SK-N-SH (cell line): ENCODE measurements at regions not wholly inside any gene's neighbourhood (a gene's known extent, or its start where the extent isn't known, plus 50 kb on each side); places are given as distances from the start of the nearest gene placed in this dataset.

Experiments used
- CTCF ChIA-PET: fragments of 300-600, 350-600 bp; formaldehyde crosslinking; extraction: SDS; loops from one replicate; lab custom pipeline; 2021; lab: Yijun Ruan, JAX
- POLR2A ChIA-PET: fragments of 350-600 bp; sonication (Branson Sonifier 250); formaldehyde crosslinking; extraction: SDS; loops from one replicate; lab custom pipeline; 2020; ENCODE audit warnings: antibody characterized with exemption, inconsistent platforms; lab: Yijun Ruan, JAX
- DNase-seq: peaks from one replicate; pipeline ENCODE4 v3.0.0; 2012
- H2AFZ ChIP-seq: fragments of 200-600 bp; sonication (generic); 2 replicates; pipeline ENCODE4 v1.8.1; 2016; ENCODE audit warnings: antibody characterized with exemption, mild to moderate bottlenecking, low read depth
- H3F3A ChIP-seq: fragments of 200-600 bp; sonication (generic); replicated peaks from 2 replicates; pipeline ENCODE3; 2016; ENCODE audit warnings: antibody characterized with exemption, mild to moderate bottlenecking; ENCODE audit not compliant: insufficient read depth
- H3K27ac ChIP-seq, 2 experiments: fragments of 200-500 bp in 1 of 2; fragments of 200-600 bp in 1 of 2; sonication (Bioruptor generic) in 1 of 2; sonication (generic), shearing (Covaris generic) in 1 of 2; 2 replicates each; pipeline versions ENCODE4 v1.5.1 to v1.6.1; 2014 to 2016; ENCODE audit warnings: low read depth in 2 of 2, inconsistent platforms in 1 of 2, low read length in 1 of 2, mild to moderate bottlenecking in 1 of 2, mixed read lengths in 1 of 2
- H3K27me3 ChIP-seq: fragments of 200-600 bp; sonication (generic), shearing (Covaris generic); 2 replicates; pipeline ENCODE4 v1.6.1; 2016; ENCODE audit warnings: mixed run types; ENCODE audit not compliant: insufficient read depth
- H3K36me3 ChIP-seq, 2 experiments: fragments of 200-500 bp in 1 of 2; fragments of 200-600 bp in 1 of 2; sonication (Bioruptor generic) in 1 of 2; sonication (generic) in 1 of 2; replicated peaks in 1 of 2; 2 replicates each; pipeline versions ENCODE3 to v1.5.1; 2014 to 2016; ENCODE audit warnings: low read length in 1 of 2, mild to moderate bottlenecking in 1 of 2; ENCODE audit not compliant: insufficient read depth in 2 of 2, control insufficient read depth in 1 of 2
- H3K4me1 ChIP-seq, 2 experiments: fragments of 200-500 bp in 1 of 2; fragments of 200-600 bp in 1 of 2; sonication (Bioruptor generic) in 1 of 2; sonication (generic), shearing (Covaris generic) in 1 of 2; 2 replicates each; pipeline versions ENCODE4 v1.5.1 to v1.6.1; 2014 to 2016; ENCODE audit warnings: low read depth in 1 of 2, low read length in 1 of 2, mixed run types in 1 of 2; ENCODE audit not compliant: insufficient read depth in 2 of 2, control insufficient read depth in 1 of 2
- H3K4me2 ChIP-seq: fragments of 200-600 bp; sonication (generic), shearing (Covaris generic); 2 replicates; pipeline ENCODE4 v1.6.1; 2017; ENCODE audit warnings: mixed run types
- H3K4me3 ChIP-seq, 2 experiments: fragments of 200-500 bp in 1 of 2; fragments of 200-600 bp in 1 of 2; sonication (Bioruptor generic) in 1 of 2; sonication (generic), shearing (Covaris generic) in 1 of 2; 2 replicates each; pipeline versions ENCODE4 v1.5.1 to v1.8.1; 2014 to 2016; ENCODE audit warnings: low read depth in 2 of 2, inconsistent platforms in 1 of 2, low read length in 1 of 2, mild to moderate bottlenecking in 1 of 2, mixed read lengths in 1 of 2, moderate library complexity in 1 of 2
- H3K79me2 ChIP-seq: fragments of 200-600 bp; sonication (generic); 2 replicates; pipeline ENCODE4 v1.8.1; 2017; ENCODE audit warnings: mild to moderate bottlenecking; ENCODE audit not compliant: insufficient read depth
- H3K9ac ChIP-seq: fragments of 200-600 bp; sonication (generic); 2 replicates; pipeline ENCODE4 v1.6.1; 2017; ENCODE audit warnings: mixed run types
- H3K9me2 ChIP-seq: fragments of 200-600 bp; sonication (generic); 2 replicates; pipeline ENCODE4 v1.6.1; 2017; ENCODE audit warnings: mixed run types
- H3K9me3 ChIP-seq: fragments of 200-600 bp; sonication (generic); 2 replicates; pipeline ENCODE4 v1.6.1; 2017; ENCODE audit warnings: mixed run types, mild to moderate bottlenecking, moderate library complexity
- H4K20me1 ChIP-seq: fragments of 200-600 bp; sonication (generic); 2 replicates; pipeline ENCODE4 v1.6.1; 2017; ENCODE audit warnings: mild to moderate bottlenecking, mixed run types; ENCODE audit not compliant: insufficient read depth
- EP300 ChIP-seq, 2 experiments: IDR thresholded peaks; 2 replicates each; pipeline versions ENCODE4 v1.4.0 to v1.6.1; 2012; ENCODE audit warnings: borderline replicate concordance in 1 of 2, low read depth in 1 of 2, low read length in 1 of 2
- EZH2phosphoT487 ChIP-seq: fragments of 200-600 bp; sonication (generic); IDR thresholded peaks from 2 replicates; pipeline ENCODE4 v1.6.1; 2017; ENCODE audit warnings: low read depth, mixed run types, mild to moderate bottlenecking, antibody characterized with exemption, moderate library complexity, borderline replicate concordance
- FOSL2 ChIP-seq: IDR thresholded peaks from 2 replicates; pipeline ENCODE4 v1.4.0; 2012; ENCODE audit warnings: low read depth, mild to moderate bottlenecking, moderate library complexity, borderline replicate concordance
- FOXJ3 ChIP-seq: sonication (generic); formaldehyde crosslinking; IDR thresholded peaks from 2 replicates; pipeline ENCODE4 v1.5.1; 2020; ENCODE audit warnings: mild to moderate bottlenecking, missing genetic modification reagents
- FOXM1 ChIP-seq: IDR thresholded peaks from 2 replicates; pipeline ENCODE4 v1.4.0; 2012; ENCODE audit warnings: low read depth, mild to moderate bottlenecking
- GABPA ChIP-seq: IDR thresholded peaks from 2 replicates; pipeline ENCODE4 v1.4.0; 2012; ENCODE audit warnings: low read depth, mild to moderate bottlenecking
- GATA2 ChIP-seq: sonication (generic); formaldehyde crosslinking; IDR thresholded peaks from 2 replicates; pipeline ENCODE4 v1.5.0; 2020; ENCODE audit warnings: mild to moderate bottlenecking, missing genetic modification reagents
- JUND ChIP-seq: IDR thresholded peaks from 2 replicates; pipeline ENCODE4 v1.4.0; 2012
- MEF2A ChIP-seq: IDR thresholded peaks from 2 replicates; pipeline ENCODE4 v1.4.0; 2012; ENCODE audit warnings: low read depth, borderline replicate concordance
- NRF1 ChIP-seq: IDR thresholded peaks from 2 replicates; pipeline ENCODE4 v1.6.1; 2012; ENCODE audit warnings: low read depth, mild to moderate bottlenecking, low read length
- RAD21 ChIP-seq: IDR thresholded peaks from 2 replicates; pipeline ENCODE4 v1.6.1; 2012; ENCODE audit warnings: mild to moderate bottlenecking, low read length
- RCOR1 ChIP-seq: fragments of 150-350 bp; IDR thresholded peaks from 2 replicates; pipeline ENCODE4 v1.6.1; 2017; ENCODE audit warnings: antibody characterized with exemption, low read length
- RFX5 ChIP-seq: IDR thresholded peaks from 2 replicates; pipeline ENCODE4 v1.6.1; 2012; ENCODE audit warnings: mild to moderate bottlenecking, improper control_type of control experiment, low read length
- SIN3A ChIP-seq: IDR thresholded peaks from 2 replicates; pipeline ENCODE4 v1.6.1; 2012; ENCODE audit warnings: low read depth, mild to moderate bottlenecking, low read length, moderate library complexity, borderline replicate concordance
- SMC3 ChIP-seq: IDR thresholded peaks from 2 replicates; pipeline ENCODE4 v1.6.1; 2012; ENCODE audit warnings: low read depth, low read length, improper control_type of control experiment
- TAF1 ChIP-seq: IDR thresholded peaks from 2 replicates; pipeline ENCODE4 v1.6.1; 2012; ENCODE audit warnings: low read depth, mild to moderate bottlenecking, low read length, moderate library complexity, borderline replicate concordance
- YY1 ChIP-seq: IDR thresholded peaks from 2 replicates; pipeline ENCODE4 v1.4.0; 2012; ENCODE audit warnings: low read depth, mild to moderate bottlenecking
- WGBS: methylation state at CpG from one replicate; pipeline ENCODE4 v1.1.6; 2017; ENCODE audit warnings: low lambda C conversion rate; 5-methylcytosine and 5-hydroxymethylcytosine counted together
- TF ChIP-seq, protein P1 (sequence below): fragments of 200-600 bp; sonication (generic); IDR thresholded peaks from 2 replicates; pipeline ENCODE4 v1.6.1; 2017; ENCODE audit warnings: antibody characterized with exemption, mild to moderate bottlenecking, moderate library complexity
- TF ChIP-seq, protein P2 (sequence below): IDR thresholded peaks from 2 replicates; pipeline ENCODE4 v1.4.0; 2012; ENCODE audit warnings: low read depth, borderline replicate concordance
- TF ChIP-seq, protein P3 (sequence below): IDR thresholded peaks from 2 replicates; pipeline ENCODE4 v1.6.1; 2012; ENCODE audit warnings: mild to moderate bottlenecking, low read depth, low read length, moderate library complexity

DNA sequence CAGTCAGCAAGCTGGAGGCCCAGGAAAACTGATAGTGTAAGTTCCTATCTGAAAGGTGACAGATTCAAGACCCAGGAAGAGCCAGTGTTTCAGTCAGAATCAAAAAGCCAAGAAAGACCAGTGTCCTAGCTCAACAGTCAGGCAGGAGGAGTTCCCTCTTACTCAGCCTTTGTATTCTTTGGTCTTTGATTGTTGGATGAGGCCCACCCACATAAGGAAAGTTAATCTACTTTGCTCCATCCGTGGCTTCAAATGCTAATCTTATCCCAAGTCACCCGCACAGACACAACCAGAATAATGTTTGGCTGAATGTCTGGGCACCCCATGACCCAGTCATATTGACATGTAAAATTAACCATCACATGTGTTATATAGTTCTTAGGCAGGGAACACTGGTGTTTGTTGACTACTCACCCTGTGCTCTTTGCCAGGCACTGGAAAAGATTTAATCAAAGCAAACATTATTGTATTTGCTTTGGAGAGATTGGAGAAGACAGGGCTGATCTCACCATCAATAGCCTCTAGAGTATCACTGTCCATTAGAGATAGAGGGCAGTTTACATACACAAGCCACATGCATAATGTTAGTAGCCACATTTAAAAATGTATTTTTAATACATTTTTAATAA, 96.3 kb upstream of the KCNN2 start:
- no peaks in the 10 kb centered on the region for H3K79me2 ChIP-seq
- H3K9ac ChIP-seq: no peak overlapping the region
- ChIA-PET POLR2A (no interaction called here), CTCF (no interaction called here)
- H3K4me1 ChIP-seq: no peaks in the 10 kb centered on the region
- no peak overlapping the region for H2AFZ ChIP-seq
- no peaks in the 10 kb centered on the region for H3K9me2 ChIP-seq
- DNase-seq: no peak
- H3K4me2 ChIP-seq: no peak overlapping the region
- no peak overlapping the region for H3K4me3 ChIP-seq
- no peaks in the 10 kb centered on the region for H3K27me3 ChIP-seq
- no peak overlapping the region for H3K27ac ChIP-seq
- no peaks in the 10 kb centered on the region for H3F3A ChIP-seq
- no peak for TF ChIP-seq EP300 (IDR thresholded peaks at IDR 0.05; ENCODE audit: borderline replicate concordance in 1 of 2, low read depth in 1 of 2, low read length in 1 of 2)
- TF ChIP-seq RAD21: no peak
- TF ChIP-seq GABPA: no peak
- no peak for TF ChIP-seq FOXJ3 (CRISPR knock-in tag)
- TF ChIP-seq, protein P1, sequence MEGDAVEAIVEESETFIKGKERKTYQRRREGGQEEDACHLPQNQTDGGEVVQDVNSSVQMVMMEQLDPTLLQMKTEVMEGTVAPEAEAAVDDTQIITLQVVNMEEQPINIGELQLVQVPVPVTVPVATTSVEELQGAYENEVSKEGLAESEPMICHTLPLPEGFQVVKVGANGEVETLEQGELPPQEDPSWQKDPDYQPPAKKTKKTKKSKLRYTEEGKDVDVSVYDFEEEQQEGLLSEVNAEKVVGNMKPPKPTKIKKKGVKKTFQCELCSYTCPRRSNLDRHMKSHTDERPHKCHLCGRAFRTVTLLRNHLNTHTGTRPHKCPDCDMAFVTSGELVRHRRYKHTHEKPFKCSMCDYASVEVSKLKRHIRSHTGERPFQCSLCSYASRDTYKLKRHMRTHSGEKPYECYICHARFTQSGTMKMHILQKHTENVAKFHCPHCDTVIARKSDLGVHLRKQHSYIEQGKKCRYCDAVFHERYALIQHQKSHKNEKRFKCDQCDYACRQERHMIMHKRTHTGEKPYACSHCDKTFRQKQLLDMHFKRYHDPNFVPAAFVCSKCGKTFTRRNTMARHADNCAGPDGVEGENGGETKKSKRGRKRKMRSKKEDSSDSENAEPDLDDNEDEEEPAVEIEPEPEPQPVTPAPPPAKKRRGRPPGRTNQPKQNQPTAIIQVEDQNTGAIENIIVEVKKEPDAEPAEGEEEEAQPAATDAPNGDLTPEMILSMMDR: no peak
- no peak for TF ChIP-seq SIN3A
- no peak for TF ChIP-seq MEF2A
- no peak for TF ChIP-seq RCOR1
- TF ChIP-seq FOSL2: no peak
- TF ChIP-seq SMC3: no peak
- no peak for TF ChIP-seq TAF1
- no peak for TF ChIP-seq EZH2phosphoT487
- no peak for TF ChIP-seq NRF1
- TF ChIP-seq, protein P2, sequence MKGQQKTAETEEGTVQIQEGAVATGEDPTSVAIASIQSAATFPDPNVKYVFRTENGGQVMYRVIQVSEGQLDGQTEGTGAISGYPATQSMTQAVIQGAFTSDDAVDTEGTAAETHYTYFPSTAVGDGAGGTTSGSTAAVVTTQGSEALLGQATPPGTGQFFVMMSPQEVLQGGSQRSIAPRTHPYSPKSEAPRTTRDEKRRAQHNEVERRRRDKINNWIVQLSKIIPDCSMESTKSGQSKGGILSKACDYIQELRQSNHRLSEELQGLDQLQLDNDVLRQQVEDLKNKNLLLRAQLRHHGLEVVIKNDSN: no peak
- no peak for TF ChIP-seq JUND
- TF ChIP-seq RFX5: no peak
- TF ChIP-seq, protein P3, sequence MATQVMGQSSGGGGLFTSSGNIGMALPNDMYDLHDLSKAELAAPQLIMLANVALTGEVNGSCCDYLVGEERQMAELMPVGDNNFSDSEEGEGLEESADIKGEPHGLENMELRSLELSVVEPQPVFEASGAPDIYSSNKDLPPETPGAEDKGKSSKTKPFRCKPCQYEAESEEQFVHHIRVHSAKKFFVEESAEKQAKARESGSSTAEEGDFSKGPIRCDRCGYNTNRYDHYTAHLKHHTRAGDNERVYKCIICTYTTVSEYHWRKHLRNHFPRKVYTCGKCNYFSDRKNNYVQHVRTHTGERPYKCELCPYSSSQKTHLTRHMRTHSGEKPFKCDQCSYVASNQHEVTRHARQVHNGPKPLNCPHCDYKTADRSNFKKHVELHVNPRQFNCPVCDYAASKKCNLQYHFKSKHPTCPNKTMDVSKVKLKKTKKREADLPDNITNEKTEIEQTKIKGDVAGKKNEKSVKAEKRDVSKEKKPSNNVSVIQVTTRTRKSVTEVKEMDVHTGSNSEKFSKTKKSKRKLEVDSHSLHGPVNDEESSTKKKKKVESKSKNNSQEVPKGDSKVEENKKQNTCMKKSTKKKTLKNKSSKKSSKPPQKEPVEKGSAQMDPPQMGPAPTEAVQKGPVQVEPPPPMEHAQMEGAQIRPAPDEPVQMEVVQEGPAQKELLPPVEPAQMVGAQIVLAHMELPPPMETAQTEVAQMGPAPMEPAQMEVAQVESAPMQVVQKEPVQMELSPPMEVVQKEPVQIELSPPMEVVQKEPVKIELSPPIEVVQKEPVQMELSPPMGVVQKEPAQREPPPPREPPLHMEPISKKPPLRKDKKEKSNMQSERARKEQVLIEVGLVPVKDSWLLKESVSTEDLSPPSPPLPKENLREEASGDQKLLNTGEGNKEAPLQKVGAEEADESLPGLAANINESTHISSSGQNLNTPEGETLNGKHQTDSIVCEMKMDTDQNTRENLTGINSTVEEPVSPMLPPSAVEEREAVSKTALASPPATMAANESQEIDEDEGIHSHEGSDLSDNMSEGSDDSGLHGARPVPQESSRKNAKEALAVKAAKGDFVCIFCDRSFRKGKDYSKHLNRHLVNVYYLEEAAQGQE: no peak
- TF ChIP-seq YY1: no peak
- no peak for TF ChIP-seq FOXM1
- no peak for TF ChIP-seq GATA2 (CRISPR knock-in tag)
- H3K36me3 ChIP-seq: no peaks in the 10 kb centered on the region
- no peaks in the 10 kb centered on the region for H4K20me1 ChIP-seq
- H3K9me3 ChIP-seq: no peaks in the 10 kb centered on the region
- WGBS: 10% methylated on average over 2 of the region's 2 CpGs
